ENCODE measurements at regions not wholly inside any gene's neighbourhood (a gene's known extent, or its start where the extent isn't known, plus 50 kb on each side); places are given as distances from the start of the nearest gene placed in this dataset.

DNA sequence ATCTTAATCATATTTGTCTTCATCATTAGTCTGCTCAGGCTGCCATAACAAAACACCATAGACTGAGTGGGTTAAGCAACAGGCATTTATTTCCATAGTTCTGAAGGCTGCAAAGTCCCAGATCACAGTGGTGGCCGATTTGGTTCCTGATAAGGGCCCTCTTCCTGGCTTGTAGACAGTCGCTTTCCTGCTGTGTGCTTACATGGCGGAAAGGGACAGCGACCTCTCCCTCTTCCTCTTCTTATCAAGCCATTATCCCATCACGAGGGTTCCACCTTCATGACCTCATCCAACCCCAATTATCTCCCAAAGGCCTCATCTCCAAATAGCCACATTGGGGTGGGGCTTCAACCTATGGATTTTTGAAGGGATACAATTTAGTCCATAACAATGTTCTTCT lies 84.0 kb downstream of the LYZL1 start:
- TF ChIP-seq POLR2A (IDR thresholded peaks at IDR 0.05; ENCODE audit: low read length) (no peak), GATA1 (IDR thresholded peaks at IDR 0.05; ENCODE audit: low read depth, low read length) (no peak)

Measured in erythroblast (primary cell).